Panc1 (cell line): ENCODE measurements at regions not wholly inside any gene's neighbourhood (a gene's known extent, or its start where the extent isn't known, plus 50 kb on each side); places are given as distances from the start of the nearest gene placed in this dataset.

Source experiments
- POLR2AphosphoS5 ChIP-seq: IDR thresholded peaks from 2 replicates; pipeline ENCODE4 v1.6.1; 2012; ENCODE audit warnings: mild to moderate bottlenecking, low read depth, low read length, moderate library complexity
- TF ChIP-seq, protein P1 (sequence below), 2 experiments: IDR thresholded peaks; 2 replicates each; pipeline ENCODE4 v1.6.1; 2011 to 2012; ENCODE audit warnings: low read depth in 2 of 2, control low read depth in 1 of 2, low read length in 1 of 2, mild to moderate bottlenecking in 1 of 2, moderate library complexity in 1 of 2; ENCODE audit not compliant: insufficient read depth in 1 of 2
- TF ChIP-seq, protein P2 (sequence below): fragments of 450-650 bp; IDR thresholded peaks from 2 replicates; pipeline ENCODE4 v1.5.1; 2017; ENCODE audit warnings: mild to moderate bottlenecking

DNA sequence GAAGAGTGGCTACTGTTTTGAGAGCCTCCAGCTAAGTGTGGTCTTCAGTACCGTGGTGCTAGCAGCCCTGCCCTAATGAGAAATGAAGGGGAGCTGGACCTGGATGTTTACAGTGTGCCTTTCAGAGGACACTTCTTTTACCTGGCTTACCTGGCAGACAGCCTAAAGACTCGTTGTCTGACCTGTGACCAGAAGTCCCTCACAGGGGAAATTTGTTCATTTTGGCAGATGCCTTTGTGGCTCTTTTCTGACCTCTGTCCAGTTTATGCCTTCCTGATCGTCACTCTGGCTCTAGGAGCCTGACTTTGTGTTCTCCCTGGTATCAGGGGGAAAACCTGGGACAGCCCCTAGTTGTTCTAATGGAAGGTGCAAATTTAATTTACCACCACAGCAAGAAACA lies 475.1 kb downstream of the DMRTA1 start:
- TF ChIP-seq POLR2AphosphoS5: no peak
- TF ChIP-seq, protein P1, sequence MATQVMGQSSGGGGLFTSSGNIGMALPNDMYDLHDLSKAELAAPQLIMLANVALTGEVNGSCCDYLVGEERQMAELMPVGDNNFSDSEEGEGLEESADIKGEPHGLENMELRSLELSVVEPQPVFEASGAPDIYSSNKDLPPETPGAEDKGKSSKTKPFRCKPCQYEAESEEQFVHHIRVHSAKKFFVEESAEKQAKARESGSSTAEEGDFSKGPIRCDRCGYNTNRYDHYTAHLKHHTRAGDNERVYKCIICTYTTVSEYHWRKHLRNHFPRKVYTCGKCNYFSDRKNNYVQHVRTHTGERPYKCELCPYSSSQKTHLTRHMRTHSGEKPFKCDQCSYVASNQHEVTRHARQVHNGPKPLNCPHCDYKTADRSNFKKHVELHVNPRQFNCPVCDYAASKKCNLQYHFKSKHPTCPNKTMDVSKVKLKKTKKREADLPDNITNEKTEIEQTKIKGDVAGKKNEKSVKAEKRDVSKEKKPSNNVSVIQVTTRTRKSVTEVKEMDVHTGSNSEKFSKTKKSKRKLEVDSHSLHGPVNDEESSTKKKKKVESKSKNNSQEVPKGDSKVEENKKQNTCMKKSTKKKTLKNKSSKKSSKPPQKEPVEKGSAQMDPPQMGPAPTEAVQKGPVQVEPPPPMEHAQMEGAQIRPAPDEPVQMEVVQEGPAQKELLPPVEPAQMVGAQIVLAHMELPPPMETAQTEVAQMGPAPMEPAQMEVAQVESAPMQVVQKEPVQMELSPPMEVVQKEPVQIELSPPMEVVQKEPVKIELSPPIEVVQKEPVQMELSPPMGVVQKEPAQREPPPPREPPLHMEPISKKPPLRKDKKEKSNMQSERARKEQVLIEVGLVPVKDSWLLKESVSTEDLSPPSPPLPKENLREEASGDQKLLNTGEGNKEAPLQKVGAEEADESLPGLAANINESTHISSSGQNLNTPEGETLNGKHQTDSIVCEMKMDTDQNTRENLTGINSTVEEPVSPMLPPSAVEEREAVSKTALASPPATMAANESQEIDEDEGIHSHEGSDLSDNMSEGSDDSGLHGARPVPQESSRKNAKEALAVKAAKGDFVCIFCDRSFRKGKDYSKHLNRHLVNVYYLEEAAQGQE (IDR thresholded peaks at IDR 0.05; ENCODE audit: insufficient read depth in 1 of 2, low read depth in 2 of 2, low read length in 1 of 2): no peak
- TF ChIP-seq, protein P2, sequence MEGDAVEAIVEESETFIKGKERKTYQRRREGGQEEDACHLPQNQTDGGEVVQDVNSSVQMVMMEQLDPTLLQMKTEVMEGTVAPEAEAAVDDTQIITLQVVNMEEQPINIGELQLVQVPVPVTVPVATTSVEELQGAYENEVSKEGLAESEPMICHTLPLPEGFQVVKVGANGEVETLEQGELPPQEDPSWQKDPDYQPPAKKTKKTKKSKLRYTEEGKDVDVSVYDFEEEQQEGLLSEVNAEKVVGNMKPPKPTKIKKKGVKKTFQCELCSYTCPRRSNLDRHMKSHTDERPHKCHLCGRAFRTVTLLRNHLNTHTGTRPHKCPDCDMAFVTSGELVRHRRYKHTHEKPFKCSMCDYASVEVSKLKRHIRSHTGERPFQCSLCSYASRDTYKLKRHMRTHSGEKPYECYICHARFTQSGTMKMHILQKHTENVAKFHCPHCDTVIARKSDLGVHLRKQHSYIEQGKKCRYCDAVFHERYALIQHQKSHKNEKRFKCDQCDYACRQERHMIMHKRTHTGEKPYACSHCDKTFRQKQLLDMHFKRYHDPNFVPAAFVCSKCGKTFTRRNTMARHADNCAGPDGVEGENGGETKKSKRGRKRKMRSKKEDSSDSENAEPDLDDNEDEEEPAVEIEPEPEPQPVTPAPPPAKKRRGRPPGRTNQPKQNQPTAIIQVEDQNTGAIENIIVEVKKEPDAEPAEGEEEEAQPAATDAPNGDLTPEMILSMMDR: no peak
